Vagina (tissue), 2 donors: ENCODE measurements at regions not wholly inside any gene's neighbourhood (a gene's known extent, or its start where the extent isn't known, plus 50 kb on each side); places are given as distances from the start of the nearest gene placed in this dataset.

ENCODE experiments used
- CTCF ChIP-seq, 3 experiments: fragments of 450-650 bp in 2 of 3; fragments of 200-600 bp in 1 of 3; sonication (generic) in 1 of 3; IDR thresholded peaks; one replicate each; pipeline ENCODE4 v1.5.1; 2017 to 2019; ENCODE audit warnings: antibody characterized with exemption in 3 of 3, mild to moderate bottlenecking in 2 of 3, moderate library complexity in 2 of 3
- POLR2A ChIP-seq, 2 donors: fragments of 450-650 bp; IDR thresholded peaks; one replicate each; pipeline ENCODE4 v1.6.1; 2017; ENCODE audit warnings: antibody characterized with exemption in 2 of 2, mild to moderate bottlenecking in 2 of 2, moderate library complexity in 2 of 2

- TF ChIP-seq CTCF (IDR thresholded peaks at IDR 0.05), result no peak
- no peak for TF ChIP-seq POLR2A (IDR thresholded peaks at IDR 0.05)
These were observed 342.6 kb downstream of the IPMK start for GRCh38 chr10:57925045-57925444.
